ENCODE measurements at regions not wholly inside any gene's neighbourhood (a gene's known extent, or its start where the extent isn't known, plus 50 kb on each side); places are given as distances from the start of the nearest gene placed in this dataset.

- peaks cover 54% of the 10 kb centered on the region for H3K27me3 Mint-ChIP-seq (ENCODE audit: insufficient read depth, unreplicated experiment)
- no peak overlapping the region for H3K4me3 Mint-ChIP-seq (ENCODE audit: unreplicated experiment)
- no peaks in the 10 kb centered on the region for H3K9me3 Mint-ChIP-seq (ENCODE audit: unreplicated experiment)
- no peak for DNase-seq (ENCODE audit: unreplicated experiment)
- BruUV-seq (replicated peaks): no TSS peak
- TF ChIP-seq CTCF (IDR thresholded peaks at IDR 0.05; ENCODE audit: unreplicated experiment): no peak
- ChIA-PET POLR2A (no interaction called here), CTCF (no interaction called here)
- no peaks in the 10 kb centered on the region for H3K36me3 Mint-ChIP-seq (ENCODE audit: insufficient read depth, unreplicated experiment)
- intact Hi-C loops (cut with micrococcal nuclease): no loop called here
- no peak overlapping the region for H3K27ac Mint-ChIP-seq (ENCODE audit: low read depth, unreplicated experiment)
- H3K4me1 Mint-ChIP-seq (ENCODE audit: insufficient read depth, unreplicated experiment): peaks cover 12% of the 10 kb centered on the region
Observed at GRCh38 chr10:78739444-78740053, 329.2 kb upstream of the ZMIZ1 start.

GRCh38 chr10:78740976-78741915 is 327.5 kb upstream of the ZMIZ1 start:
- ChIA-PET CTCF (interaction anchor here (0.7 to 0.9 kb wide), 2 partner anchors 10 to 714 kb away, joined by 3 to 4 read pairs; no protein-coding TSS in a partner anchor), POLR2A (interaction anchor here (1.0 to 1.1 kb wide), 2 partner anchors 8 to 15 kb away, joined by 3 to 4 read pairs; no protein-coding TSS in a partner anchor)
- intact Hi-C loops (cut with micrococcal nuclease): no loop called here
- H3K36me3 Mint-ChIP-seq (ENCODE audit: insufficient read depth, unreplicated experiment): no peaks in the 10 kb centered on the region
- H3K4me1 Mint-ChIP-seq (ENCODE audit: insufficient read depth, unreplicated experiment): peaks cover 12% of the 10 kb centered on the region
- peaks cover 37% of the 10 kb centered on the region for H3K27me3 Mint-ChIP-seq (ENCODE audit: insufficient read depth, unreplicated experiment)
- no peak overlapping the region for H3K4me3 Mint-ChIP-seq (ENCODE audit: unreplicated experiment)
- no TSS peak for BruUV-seq (replicated peaks)
- H3K27ac Mint-ChIP-seq (ENCODE audit: low read depth, unreplicated experiment): no peak overlapping the region
- TF ChIP-seq CTCF (IDR thresholded peaks at IDR 0.05; ENCODE audit: unreplicated experiment): no peak
- DNase-seq (ENCODE audit: unreplicated experiment): peak; percentile 32
- H3K9me3 Mint-ChIP-seq (ENCODE audit: unreplicated experiment): no peaks in the 10 kb centered on the region

- no TSS peak for BruUV-seq (replicated peaks)
- POLR2A ChIA-PET: no interaction called here
- H3K27me3 Mint-ChIP-seq (ENCODE audit: insufficient read depth, unreplicated experiment): peaks cover 26% of the 10 kb centered on the region
Observed at GRCh38 chr10:78742406-78742729, 326.4 kb upstream of the ZMIZ1 start.

More at GRCh38 chr10:78742406-78742729, 326.4 kb upstream of the ZMIZ1 start:
- no peak for DNase-seq (ENCODE audit: unreplicated experiment)
- H3K4me3 Mint-ChIP-seq (ENCODE audit: unreplicated experiment): no peak overlapping the region
- H3K27ac Mint-ChIP-seq (ENCODE audit: low read depth, unreplicated experiment): no peak overlapping the region
- CTCF ChIA-PET: interaction anchor here (0.9 kb wide), 1 partner anchor 9 kb away, joined by 3 read pairs; no protein-coding TSS in a partner anchor
- peaks cover 12% of the 10 kb centered on the region for H3K4me1 Mint-ChIP-seq (ENCODE audit: insufficient read depth, unreplicated experiment)
- intact Hi-C loops (cut with micrococcal nuclease): no loop called here
- no peaks in the 10 kb centered on the region for H3K9me3 Mint-ChIP-seq (ENCODE audit: unreplicated experiment)
- no peaks in the 10 kb centered on the region for H3K36me3 Mint-ChIP-seq (ENCODE audit: insufficient read depth, unreplicated experiment)
- no peak for TF ChIP-seq CTCF (IDR thresholded peaks at IDR 0.05; ENCODE audit: unreplicated experiment)

Measured in MCF 10A (cell line).